T-cell (primary cell): ENCODE measurements at regions not wholly inside any gene's neighbourhood (a gene's known extent, or its start where the extent isn't known, plus 50 kb on each side); places are given as distances from the start of the nearest gene placed in this dataset.

Experiments used
- ATAC-seq, 4 experiments: fragments of 200-7000 bp in 3 of 4; fragments of 150-1000 bp in 1 of 4; cut with Tn5 transposase; replicated peaks in 1 of 4; 1 replicate in 3 of 4; 2 replicates in 1 of 4; pipeline ENCODE4 v1.10.0; 2021; ENCODE audit warnings: moderate library complexity in 3 of 4, mild to moderate bottlenecking in 2 of 4, moderate number of reproducible peaks in 1 of 4
- CTCF ChIA-PET, 2 donors: fragments of 300-600 bp; sonication (Branson Sonifier 250); formaldehyde crosslinking; loops; one replicate each; lab custom pipeline; 2022; ENCODE audit warnings: antibody characterized with exemption in 2 of 2; lab: Charles Lee
- POLR2A ChIA-PET, 2 donors: fragments of 300-600 bp; sonication (Branson Sonifier 250); formaldehyde crosslinking; loops; one replicate each; lab custom pipeline; 2022; ENCODE audit warnings: antibody characterized with exemption in 2 of 2; lab: Charles Lee
- DNase-seq, 35 experiments: peaks; one replicate each; pipeline versions ENCODE4 v3.0.0 to v3.0.0-alpha.2; 2013 to 2023
- H3K27ac ChIP-seq: one replicate; pipeline ENCODE4 v1.5.1; 2013; ENCODE audit warnings: low read length
- H3K27me3 ChIP-seq, 2 experiments: replicated peaks in 1 of 2; 1 replicate in 1 of 2; 2 replicates in 1 of 2; pipeline versions ENCODE4 v1.6.1 to v1.7.0; 2013; ENCODE audit warnings: low read length in 1 of 2, mixed read lengths in 1 of 2; ENCODE audit not compliant: control insufficient read depth in 2 of 2, insufficient read depth in 2 of 2; ENCODE audit errors: extremely low read depth in 1 of 2
- H3K36me3 ChIP-seq, 2 donors: 1 replicate in 1 of 2; 2 replicates in 1 of 2; pipeline versions ENCODE4 v1.6.1 to v1.7.0; 2013; ENCODE audit warnings: low read length in 1 of 2; ENCODE audit not compliant: control insufficient read depth in 2 of 2, insufficient read depth in 1 of 2; ENCODE audit errors: extremely low read depth in 1 of 2
- H3K4me1 ChIP-seq, 2 experiments: 1 replicate in 1 of 2; 2 replicates in 1 of 2; pipeline versions ENCODE4 v1.6.1 to v1.7.0; 2013; ENCODE audit warnings: low read length in 2 of 2, mixed read lengths in 1 of 2; ENCODE audit not compliant: insufficient read depth in 2 of 2, control insufficient read depth in 1 of 2; ENCODE audit errors: extremely low read depth in 1 of 2
- H3K4me3 ChIP-seq, 2 donors: 1 replicate in 1 of 2; 2 replicates in 1 of 2; pipeline versions ENCODE4 v1.5.1 to v1.7.0; 2013; ENCODE audit warnings: mild to moderate bottlenecking in 2 of 2, low read length in 1 of 2, moderate library complexity in 1 of 2; ENCODE audit not compliant: control insufficient read depth in 1 of 2; ENCODE audit errors: extremely low read depth in 1 of 2
- H3K9me3 ChIP-seq: 2 replicates; pipeline ENCODE4 v1.7.0; 2013
- H3K27ac Mint-ChIP-seq, 2 donors: one replicate each; pipeline ENCODE4 v1.8.0; 2020 to 2021; ENCODE audit warnings: mild to moderate bottlenecking in 2 of 2, mixed read lengths in 2 of 2
- H3K27me3 Mint-ChIP-seq, 2 donors: one replicate each; pipeline ENCODE4 v1.8.0; 2021 to 2022; ENCODE audit warnings: mixed read lengths in 2 of 2
- H3K36me3 Mint-ChIP-seq: one replicate; pipeline ENCODE4 v1.8.0; 2021; ENCODE audit warnings: mixed read lengths
- H3K4me1 Mint-ChIP-seq, 3 donors: one replicate each; pipeline ENCODE4 v1.8.0; 2020 to 2022; ENCODE audit warnings: mixed read lengths in 3 of 3, mild to moderate bottlenecking in 1 of 3
- H3K4me3 Mint-ChIP-seq, 3 donors: one replicate each; pipeline ENCODE4 v1.8.0; 2020 to 2022; ENCODE audit warnings: mild to moderate bottlenecking in 3 of 3, mixed read lengths in 3 of 3, moderate library complexity in 3 of 3
- H3K9me3 Mint-ChIP-seq, 3 donors: one replicate each; pipeline ENCODE4 v1.8.0; 2020 to 2022; ENCODE audit warnings: mixed read lengths in 3 of 3
- WGBS: methylation state at CpG from one replicate; pipeline ENCODE4 v1.1.5; 2013; ENCODE audit warnings: missing lambda C conversion rate; ENCODE audit not compliant: insufficient coverage; 5-methylcytosine and 5-hydroxymethylcytosine counted together

- ChIA-PET CTCF (no interaction called here), POLR2A (no interaction called here)
- peaks cover 0 to under 1% (median 0%) of the 10 kb centered on the region in 3 donors for H3K9me3 Mint-ChIP-seq
- H3K36me3 ChIP-seq: no peaks in the 10 kb centered on the region
- no peak overlapping the region for H3K27ac ChIP-seq
- H3K9me3 ChIP-seq: no peaks in the 10 kb centered on the region
- DNase-seq: no peak
- H3K4me3 Mint-ChIP-seq: no peak overlapping the region
- no peaks in the 10 kb centered on the region for H3K27me3 ChIP-seq
- no peaks in the 10 kb centered on the region for H3K4me1 ChIP-seq
- H3K27ac Mint-ChIP-seq: no peak overlapping the region
- no peak for ATAC-seq
- no peaks in the 10 kb centered on the region for H3K27me3 Mint-ChIP-seq
- H3K36me3 Mint-ChIP-seq: no peaks in the 10 kb centered on the region
- no peak overlapping the region for H3K4me3 ChIP-seq
- no CpG with 5 or more reads among the region's 5 CpGs for WGBS
- no peaks in the 10 kb centered on the region for H3K4me1 Mint-ChIP-seq
Observed at GRCh38 chr12:70994217-70994788, 73.8 kb upstream of the PTPRR start.

GRCh38 chr12:70989232-70989631 is 68.7 kb upstream of the PTPRR start:
- Mint-ChIP-seq H3K4me1 (no peaks in the 10 kb centered on the region), H3K36me3 (no peaks in the 10 kb centered on the region), H3K27ac (no peak overlapping the region), H3K4me3 (no peak overlapping the region), H3K9me3 (peaks cover 0 to 4% (median 4%) of the 10 kb centered on the region in 3 donors), H3K27me3 (no peaks in the 10 kb centered on the region)
- Histone ChIP-seq H3K4me1 (no peaks in the 10 kb centered on the region), H3K36me3 (no peaks in the 10 kb centered on the region), H3K9me3 (no peaks in the 10 kb centered on the region), H3K27me3 (no peaks in the 10 kb centered on the region), H3K27ac (no peak overlapping the region), H3K4me3 (no peak overlapping the region)
- ATAC-seq: no peak
- ChIA-PET POLR2A (no interaction called here), CTCF (no interaction called here)
- WGBS: 80% methylated on average over 1 of the region's 2 CpGs
- no peak for DNase-seq

- Histone ChIP-seq H3K4me3 (no peak overlapping the region), H3K27me3 (no peaks in the 10 kb centered on the region), H3K9me3 (no peaks in the 10 kb centered on the region), H3K27ac (no peak overlapping the region), H3K4me1 (no peaks in the 10 kb centered on the region), H3K36me3 (no peaks in the 10 kb centered on the region)
- Mint-ChIP-seq H3K4me1 (no peaks in the 10 kb centered on the region), H3K27me3 (no peaks in the 10 kb centered on the region), H3K4me3 (no peak overlapping the region), H3K27ac (no peak overlapping the region), H3K9me3 (peaks cover 0 to 4% (median 4%) of the 10 kb centered on the region in 3 donors), H3K36me3 (no peaks in the 10 kb centered on the region)
- no peak for ATAC-seq
- no peak for DNase-seq
- ChIA-PET CTCF (no interaction called here), POLR2A (no interaction called here)
- no CpG with 5 or more reads among the region's 1 CpG for WGBS
Observed at GRCh38 chr12:70985850-70986249, 65.3 kb upstream of the PTPRR start.

GRCh38 chr12:70983692-70984091 is 63.2 kb upstream of the PTPRR start:
- H3K27me3 ChIP-seq: no peaks in the 10 kb centered on the region
- no peaks in the 10 kb centered on the region for H3K9me3 ChIP-seq
- no peak overlapping the region for H3K4me3 ChIP-seq
- Mint-ChIP-seq H3K9me3 (peaks cover 0 to 4% (median 2%) of the 10 kb centered on the region in 3 donors), H3K27ac (no peak overlapping the region), H3K4me3 (no peak overlapping the region), H3K4me1 (no peaks in the 10 kb centered on the region), H3K27me3 (no peaks in the 10 kb centered on the region), H3K36me3 (no peaks in the 10 kb centered on the region)
- ChIA-PET CTCF (interaction anchor here in 1 of 2 donors (0.6 kb wide), 1 partner anchor 438 kb away, joined by 3 read pairs; no protein-coding TSS in a partner anchor), POLR2A (no interaction called here)
- no peaks in the 10 kb centered on the region for H3K36me3 ChIP-seq
- H3K4me1 ChIP-seq: no peaks in the 10 kb centered on the region
- WGBS: 75% methylated on average over 2 of the region's 4 CpGs
- DNase-seq: no peak
- ATAC-seq: no peak
- no peak overlapping the region for H3K27ac ChIP-seq

GRCh38 chr12:70982991-70983390 is 62.5 kb upstream of the PTPRR start:
- Mint-ChIP-seq H3K4me3 (no peak overlapping the region), H3K36me3 (no peaks in the 10 kb centered on the region), H3K4me1 (no peaks in the 10 kb centered on the region), H3K9me3 (peaks cover 0 to 4% (median 0%) of the 10 kb centered on the region in 3 donors), H3K27me3 (no peaks in the 10 kb centered on the region), H3K27ac (no peak overlapping the region)
- Histone ChIP-seq H3K36me3 (no peaks in the 10 kb centered on the region), H3K4me3 (no peak overlapping the region), H3K27ac (no peak overlapping the region), H3K9me3 (no peaks in the 10 kb centered on the region), H3K27me3 (no peaks in the 10 kb centered on the region), H3K4me1 (no peaks in the 10 kb centered on the region)
- no peak for DNase-seq
- ChIA-PET CTCF (interaction anchor here in 1 of 2 donors (0.6 kb wide), 1 partner anchor 437 kb away, joined by 3 read pairs; no protein-coding TSS in a partner anchor), POLR2A (no interaction called here)
- no CpG with 5 or more reads among the region's 2 CpGs for WGBS
- no peak for ATAC-seq

- no CpG with 5 or more reads among the region's 2 CpGs for WGBS
- Histone ChIP-seq H3K36me3 (no peaks in the 10 kb centered on the region), H3K4me3 (no peak overlapping the region), H3K27me3 (no peaks in the 10 kb centered on the region), H3K9me3 (no peaks in the 10 kb centered on the region), H3K4me1 (no peaks in the 10 kb centered on the region), H3K27ac (no peak overlapping the region)
- DNase-seq (no peak), ATAC-seq (no peak)
- no peaks in the 10 kb centered on the region for H3K36me3 Mint-ChIP-seq
- H3K4me3 Mint-ChIP-seq: no peak overlapping the region
- ChIA-PET POLR2A (no interaction called here), CTCF (no interaction called here)
- no peaks in the 10 kb centered on the region for H3K27me3 Mint-ChIP-seq
- no peak overlapping the region for H3K27ac Mint-ChIP-seq
- H3K4me1 Mint-ChIP-seq: no peaks in the 10 kb centered on the region
- H3K9me3 Mint-ChIP-seq: peaks cover 0 to 4% (median 0%) of the 10 kb centered on the region in 3 donors
Observed at GRCh38 chr12:70982286-70982685, 61.7 kb upstream of the PTPRR start.
